A549 (cell line): ENCODE measurements at regions not wholly inside any gene's neighbourhood (a gene's known extent, or its start where the extent isn't known, plus 50 kb on each side); places are given as distances from the start of the nearest gene placed in this dataset.

Experiments
- ATAC-seq, 2 experiments: fragments of 200-7000 bp in 1 of 2; fragments of >200 bp in 1 of 2; cut with Nextera tagmentation in 1 of 2; cut with Tn5 transposase in 1 of 2; 3 replicates each; pipeline versions ENCODE4 v1.8.0 to v1.9.1; 2018 to 2020; ENCODE audit warnings: mild to moderate bottlenecking in 1 of 2, moderate library complexity in 1 of 2
- CTCF ChIA-PET: fragments of 300-600 bp; sonication (Branson Sonifier 250); formaldehyde crosslinking; extraction: SDS; loops from one replicate; lab custom pipeline; 2021; ENCODE audit warnings: antibody characterized with exemption, inconsistent platforms; lab: Yijun Ruan, JAX
- POLR2A ChIA-PET: fragments of 350-600 bp; formaldehyde crosslinking; extraction: SDS; loops from one replicate; lab custom pipeline; 2021; ENCODE audit warnings: antibody characterized with exemption, inconsistent platforms; lab: Yijun Ruan, JAX
- DNase-seq, 2 experiments: peaks; one replicate each; pipeline versions ENCODE4 v3.0.0 to v3.0.0-alpha.2; 2011 to 2016; ENCODE audit warnings: low read depth in 1 of 2, low spot score in 1 of 2
- FAIRE-seq: peaks from 2 replicates; lab custom pipeline; 2011; peaks lifted over from hg19 to GRCh38; lab: Jason Lieb, UNC
- H3K27ac ChIP-seq, 2 experiments: fragments of >200 bp; sonication (Bioruptor Twin); formaldehyde crosslinking; 3 replicates each; pipeline ENCODE4 v1.5.1; 2016 to 2017
- H3K4me1 ChIP-seq: fragments of >200 bp; sonication (Bioruptor Twin); formaldehyde crosslinking; 3 replicates; pipeline ENCODE4 v1.6.1; 2016
- H3K4me2 ChIP-seq: fragments of >200 bp; sonication (Bioruptor Twin); formaldehyde crosslinking; 3 replicates; pipeline ENCODE4 v1.6.1; 2016
- H3K4me3 ChIP-seq: fragments of >200 bp; sonication (Bioruptor Twin); formaldehyde crosslinking; 3 replicates; pipeline ENCODE4 v1.5.1; 2016
- H3K9me3 ChIP-seq: fragments of >200 bp; sonication (Bioruptor Twin); formaldehyde crosslinking; 3 replicates; pipeline ENCODE4 v1.6.1; 2016
- BHLHE40 ChIP-seq: IDR thresholded peaks from 2 replicates; pipeline ENCODE4 v1.6.1; 2012; ENCODE audit warnings: low read depth, low read length, inconsistent platforms
- CBX8 ChIP-seq: fragments of 200-600 bp; sonication (generic); IDR thresholded peaks from 2 replicates; pipeline ENCODE4 v1.6.1; 2016
- CEBPB ChIP-seq, 2 experiments: fragments of >200 bp in 1 of 2; sonication (Bioruptor Twin) in 1 of 2; formaldehyde crosslinking in 1 of 2; IDR thresholded peaks; 2 replicates each; pipeline ENCODE4 v1.6.1; 2012 to 2016
- CHD2 ChIP-seq: fragments of 150-350 bp; IDR thresholded peaks from 2 replicates; pipeline ENCODE4 v1.6.1; 2014; ENCODE audit warnings: low read length; ENCODE audit not compliant: partially characterized antibody
- CTCF ChIP-seq: fragments of >200 bp; sonication (Bioruptor Twin); formaldehyde crosslinking; IDR thresholded peaks from 3 replicates; pipeline ENCODE4 v1.5.1; 2016
- EHF ChIP-seq: fragments of 250-450 bp; sonication (Bioruptor Pico); IDR thresholded peaks from 2 replicates; pipeline ENCODE4 v1.5.0; 2020; ENCODE audit warnings: mild to moderate bottlenecking
- EHMT2 ChIP-seq: fragments of 200-600 bp; sonication (generic); IDR thresholded peaks from 2 replicates; pipeline ENCODE4 v1.6.1; 2016; ENCODE audit warnings: antibody characterized with exemption, low read depth, mild to moderate bottlenecking, moderate library complexity
- ELK1 ChIP-seq: fragments of 150-350 bp; IDR thresholded peaks from 2 replicates; pipeline ENCODE4 v1.6.1; 2014; ENCODE audit warnings: low read depth, mild to moderate bottlenecking, low read length
- EP300 ChIP-seq, 2 experiments: fragments of >200 bp; sonication (Bioruptor Twin); formaldehyde crosslinking; IDR thresholded peaks; 2 replicates in 1 of 2; 3 replicates in 1 of 2; pipeline ENCODE4 v1.6.1; 2016 to 2017
- FOSB ChIP-seq: fragments of 250-450 bp; sonication (Bioruptor Pico); IDR thresholded peaks from 2 replicates; pipeline ENCODE4 v1.5.0; 2020; ENCODE audit warnings: mild to moderate bottlenecking, moderate library complexity
- FOXS1 ChIP-seq: fragments of 250-450 bp; sonication (Bioruptor Pico); IDR thresholded peaks from 2 replicates; pipeline ENCODE4 v1.5.0; 2020; ENCODE audit warnings: mild to moderate bottlenecking, moderate library complexity
- GATA3 ChIP-seq: IDR thresholded peaks from 2 replicates; pipeline ENCODE4 v1.6.1; 2012; ENCODE audit warnings: borderline replicate concordance
- HEYL ChIP-seq: fragments of 250-450 bp; sonication (Bioruptor Pico); IDR thresholded peaks from 2 replicates; pipeline ENCODE4 v1.8.0; 2021; ENCODE audit warnings: mild to moderate bottlenecking, moderate library complexity
- HMGXB4 ChIP-seq: fragments of 250-450 bp; sonication (Bioruptor Pico); IDR thresholded peaks from 2 replicates; pipeline ENCODE4 v1.5.0; 2021; ENCODE audit warnings: mild to moderate bottlenecking, moderate library complexity, borderline replicate concordance
- JUNB ChIP-seq: fragments of >200 bp; sonication (Bioruptor Twin); formaldehyde crosslinking; IDR thresholded peaks from 2 replicates; pipeline ENCODE4 v1.6.1; 2016
- KDM1A ChIP-seq: fragments of 200-600 bp; sonication (generic); IDR thresholded peaks from 2 replicates; pipeline ENCODE4 v1.6.1; 2016; ENCODE audit warnings: low read depth, mild to moderate bottlenecking
- MAX ChIP-seq: IDR thresholded peaks from 2 replicates; pipeline ENCODE4 v1.6.1; 2012
- NFE2L2 ChIP-seq: fragments of 150-350 bp; conservative IDR thresholded peaks from 2 replicates; pipeline ENCODE4 v1.6.1; 2014; ENCODE audit warnings: low read length
- PBX3 ChIP-seq: IDR thresholded peaks from 2 replicates; pipeline ENCODE4 v1.6.1; 2012
- PHF8 ChIP-seq: fragments of 200-600 bp; sonication (generic); IDR thresholded peaks from 2 replicates; pipeline ENCODE4 v1.6.1; 2016; ENCODE audit warnings: low read depth, mild to moderate bottlenecking, antibody characterized with exemption, moderate library complexity, borderline replicate concordance
- RARB ChIP-seq: fragments of 250-450 bp; sonication (Bioruptor Pico); IDR thresholded peaks from 2 replicates; pipeline ENCODE4 v1.8.0; 2021; ENCODE audit warnings: mild to moderate bottlenecking, moderate library complexity
- RCOR1 ChIP-seq: fragments of 150-350 bp; IDR thresholded peaks from 2 replicates; pipeline ENCODE4 v1.6.1; 2014; ENCODE audit warnings: antibody characterized with exemption, low read length, low read depth
- RFX5 ChIP-seq: fragments of 450-650 bp; IDR thresholded peaks from 2 replicates; pipeline ENCODE4 v1.7.1; 2014; ENCODE audit warnings: antibody characterized with exemption, mild to moderate bottlenecking, moderate library complexity
- TP53 ChIP-seq: fragments of 250-450 bp; sonication (Bioruptor Pico); IDR thresholded peaks from 2 replicates; pipeline ENCODE4 v1.5.0; 2021; ENCODE audit warnings: mild to moderate bottlenecking, moderate library complexity
- ZC3H11A ChIP-seq: fragments of 450-650 bp; IDR thresholded peaks from 2 replicates; pipeline ENCODE4 v1.6.1; 2014; ENCODE audit warnings: antibody characterized with exemption, mild to moderate bottlenecking
- ZNF302 ChIP-seq: fragments of 250-450 bp; sonication (Bioruptor Pico); IDR thresholded peaks from 2 replicates; pipeline ENCODE4 v1.9.0; 2021; ENCODE audit warnings: inconsistent platforms, mild to moderate bottlenecking, moderate library complexity
- WGBS: methylation state at CpG from one replicate; pipeline ENCODE4 v1.1.6; 2017; ENCODE audit errors: missing lambda C conversion rate; 5-methylcytosine and 5-hydroxymethylcytosine counted together

- 14% methylated on average over 2 of the region's 2 CpGs for WGBS
- Histone ChIP-seq H3K27ac (no peak overlapping the region), H3K4me2 (no peak overlapping the region), H3K9me3 (peaks cover 8% of the 10 kb centered on the region; the same call in 1 of the 3 replicates), H3K4me1 (no peaks in the 10 kb centered on the region), H3K4me3 (no peak overlapping the region)
- CTCF ChIA-PET, result no interaction called here
- TF ChIP-seq RARB, result no peak
- TF ChIP-seq KDM1A, result no peak
- TF ChIP-seq FOXS1 (CRISPR knock-in tag), result no peak
- no peak for TF ChIP-seq ZNF302 (CRISPR knock-in tag)
- TF ChIP-seq GATA3, result no peak
- TF ChIP-seq HMGXB4 (CRISPR knock-in tag), result no peak
- TF ChIP-seq FOSB (CRISPR knock-in tag), result no peak
- TF ChIP-seq EHMT2, result no peak
- no peak for TF ChIP-seq TP53
- TF ChIP-seq EP300 (IDR thresholded peaks at IDR 0.05), result no peak
- no peak for TF ChIP-seq CTCF
- TF ChIP-seq RCOR1, result no peak
- no peak for TF ChIP-seq ZC3H11A
- TF ChIP-seq EHF (CRISPR knock-in tag), result no peak
- no peak for FAIRE-seq
- POLR2A ChIA-PET, result no interaction called here
- ATAC-seq, result no peak
- DNase-seq, result no peak
These were observed 734.5 kb upstream of the CADM2 start for GRCh38 chr3:84224262-84224661.

- DNase-seq (no peak), ATAC-seq (no peak), FAIRE-seq (no peak)
- Histone ChIP-seq H3K4me3 (no peak overlapping the region), H3K4me2 (0 out of 3 replicates have a peak overlapping the region, but pooled peaks have one; percentile 23), H3K27ac (no peak overlapping the region)
- WGBS, result 4% methylated on average over 4 of the region's 4 CpGs
- CTCF ChIA-PET, result no interaction called here
- POLR2A ChIA-PET, result no interaction called here
- TF ChIP-seq CHD2, result no peak
- TF ChIP-seq PHF8, result no peak
- no peak for TF ChIP-seq HEYL (CRISPR knock-in tag)
- TF ChIP-seq RFX5, result no peak
- TF ChIP-seq MAX, result no peak
- no peak for TF ChIP-seq ZNF302 (CRISPR knock-in tag)
- TF ChIP-seq, all 56 proteins: peak for 0
- Histone ChIP-seq H3K9me3 (no peaks in the 10 kb centered on the region), H3K4me1 (no peaks in the 10 kb centered on the region)
These were observed 722.5 kb upstream of the CADM2 start for GRCh38 chr3:84236261-84236660.

GRCh38 chr3:84245789-84246188 is 713.0 kb upstream of the CADM2 start:
- Histone ChIP-seq H3K4me1 (no peaks in the 10 kb centered on the region), H3K4me3 (no peak overlapping the region), H3K9me3 (peaks cover 5% of the 10 kb centered on the region; the same call in 2 of the 3 replicates), H3K27ac (no peak overlapping the region), H3K4me2 (no peak overlapping the region)
- 41% methylated on average over 1 of the region's 1 CpG for WGBS
- FAIRE-seq (no peak), ATAC-seq (no peak)
- CTCF ChIA-PET, result no interaction called here
- no peak for TF ChIP-seq PHF8
- TF ChIP-seq CEBPB (IDR thresholded peaks at IDR 0.05), result no peak
- TF ChIP-seq BHLHE40, result no peak
- TF ChIP-seq NFE2L2, result no peak
- no peak for TF ChIP-seq JUNB
- TF ChIP-seq CBX8, result no peak
- no peak for TF ChIP-seq ELK1
- TF ChIP-seq PBX3, result no peak
- TF ChIP-seq, all 56 proteins: peak for 0
- POLR2A ChIA-PET, result no interaction called here
- DNase-seq, result no peak
